Stimulated activated CD4-positive, alpha-beta T cell treated with anti-CD3 and anti-CD28 coated beads, TNF-alpha, amount 100 ng/mL, for 4 hours (primary cell): ENCODE measurements at regions not wholly inside any gene's neighbourhood (a gene's known extent, or its start where the extent isn't known, plus 50 kb on each side); places are given as distances from the start of the nearest gene placed in this dataset.
"Not testable (repeated sequence)": the region's sequence is repeated elsewhere in the genome, so short reads cannot be mapped to it uniquely, and the experiment has no call there.

Experiments used
- DNase-seq, 3 experiments: peaks; one replicate each; pipeline ENCODE4 v3.0.0-alpha.2; 2020; ENCODE audit warnings: low read depth in 3 of 3

DNA sequence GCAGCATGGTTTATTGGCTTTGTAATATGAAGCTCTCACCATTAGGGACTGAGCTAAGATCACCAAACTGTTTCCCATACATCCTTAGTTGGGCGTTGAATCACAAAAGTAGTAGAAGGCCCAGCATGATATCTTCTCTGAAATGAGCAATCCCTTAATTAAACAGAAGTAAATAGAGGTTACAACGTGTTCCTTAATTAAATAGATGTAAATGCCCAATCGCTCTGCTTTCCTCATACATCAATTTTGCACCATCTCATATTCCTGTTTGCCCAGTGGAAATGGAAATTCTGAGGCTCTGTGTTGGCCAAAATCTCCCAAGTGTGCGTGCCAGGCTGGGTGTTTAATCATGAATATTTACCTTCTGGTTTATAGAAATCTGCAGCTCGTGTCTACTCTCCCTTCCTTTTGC is 107.4 kb upstream of the FOXB1 start:
- DNase-seq, result no peak

DNA sequence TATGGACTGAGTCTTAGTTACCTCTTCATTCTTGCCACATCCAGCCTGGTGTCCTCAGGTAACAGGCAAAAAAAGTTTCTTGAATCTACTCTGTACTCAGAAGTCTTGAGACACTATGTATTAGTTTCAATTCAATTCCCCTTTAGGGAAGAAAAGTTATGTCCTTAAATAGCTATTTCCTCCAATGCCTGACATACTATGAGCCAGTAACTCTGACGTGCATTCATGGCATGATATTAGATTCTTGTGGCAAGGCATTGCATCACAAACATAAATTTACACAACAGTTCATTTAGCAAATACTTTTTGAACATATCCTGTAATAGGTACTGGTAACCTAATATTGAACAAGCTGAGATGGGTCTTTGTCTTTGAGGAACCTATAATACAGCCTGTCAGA is 109.3 kb upstream of the FOXB1 start:
- no peak for DNase-seq

DNA sequence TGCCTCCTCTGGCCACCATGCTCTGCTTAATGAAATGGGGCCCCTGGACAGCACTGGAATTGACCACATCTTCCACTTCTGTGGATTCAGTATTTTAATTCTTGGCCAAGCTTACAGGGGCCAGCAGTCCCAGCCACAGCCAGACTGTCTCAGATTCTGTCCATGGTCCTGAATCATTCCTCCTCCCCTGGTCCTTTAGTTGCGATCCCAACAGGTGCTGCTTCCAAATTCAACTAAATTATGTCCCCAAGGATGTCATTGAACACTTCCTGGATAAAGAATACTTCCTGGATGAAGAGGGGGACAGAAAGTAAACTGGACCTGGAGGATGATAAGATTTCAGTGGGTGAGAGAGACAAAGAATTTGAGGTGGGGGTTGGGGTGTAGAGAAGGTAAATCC is 111.1 kb upstream of the FOXB1 start:
- no peak for DNase-seq

DNA sequence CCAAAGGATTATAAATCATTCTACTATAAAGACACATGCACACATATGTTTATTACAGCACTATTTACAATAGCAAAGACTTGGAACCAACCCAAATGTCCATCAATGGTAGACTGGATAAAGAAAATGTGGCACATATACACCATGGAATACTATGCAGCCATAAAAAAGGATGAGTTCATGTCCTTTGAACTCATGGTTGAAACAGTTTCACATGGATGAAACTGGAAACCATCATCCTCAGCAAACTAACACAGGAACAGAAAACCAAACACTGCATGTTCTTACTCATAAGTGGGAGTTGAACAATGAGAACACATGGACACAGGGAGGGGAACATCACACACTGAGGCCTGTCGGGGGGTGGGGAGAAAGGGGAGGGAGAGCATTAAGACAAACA is 116.2 kb upstream of the FOXB1 start:
- DNase-seq, result not testable (repeated sequence)

DNA sequence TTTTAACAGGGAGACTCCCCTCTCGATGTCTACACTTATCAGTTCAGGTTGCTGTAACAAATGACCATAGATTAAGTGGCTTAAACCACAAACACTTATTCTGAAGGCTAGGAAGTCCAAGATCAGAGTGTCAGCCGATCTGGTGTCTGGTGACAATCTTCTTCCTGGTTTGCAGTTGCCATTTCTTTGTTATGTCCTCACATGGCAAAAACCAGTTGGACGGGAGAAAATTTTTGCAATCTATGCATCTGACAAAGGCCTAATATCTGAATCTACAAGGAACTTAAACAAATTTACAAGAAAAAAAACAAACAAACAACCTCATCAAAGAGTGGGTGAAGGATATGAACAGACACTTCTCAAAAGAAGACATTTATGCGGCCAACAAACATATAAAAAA is 116.9 kb upstream of the FOXB1 start:
- no peak for DNase-seq

DNA sequence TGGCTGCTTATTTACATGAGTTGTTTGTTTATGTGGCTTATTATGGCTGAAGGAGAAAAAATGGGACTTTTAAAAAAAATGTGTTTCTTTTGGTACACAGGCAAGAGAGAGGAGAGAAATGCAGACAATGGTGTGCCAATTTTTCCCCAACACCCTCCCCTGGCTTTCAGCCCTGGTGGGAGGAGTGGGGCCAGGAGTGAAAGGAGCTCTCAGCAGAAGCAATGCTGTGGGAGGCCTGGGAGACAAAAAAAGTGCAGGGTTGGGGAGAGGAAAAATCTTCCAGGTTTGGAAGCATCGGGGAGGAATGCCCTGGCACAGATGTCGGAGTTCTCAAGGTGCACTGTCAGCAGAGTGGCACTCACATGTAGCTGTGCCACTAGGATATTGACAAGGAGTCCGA is 117.7 kb upstream of the FOXB1 start:
- DNase-seq, result no peak

DNA sequence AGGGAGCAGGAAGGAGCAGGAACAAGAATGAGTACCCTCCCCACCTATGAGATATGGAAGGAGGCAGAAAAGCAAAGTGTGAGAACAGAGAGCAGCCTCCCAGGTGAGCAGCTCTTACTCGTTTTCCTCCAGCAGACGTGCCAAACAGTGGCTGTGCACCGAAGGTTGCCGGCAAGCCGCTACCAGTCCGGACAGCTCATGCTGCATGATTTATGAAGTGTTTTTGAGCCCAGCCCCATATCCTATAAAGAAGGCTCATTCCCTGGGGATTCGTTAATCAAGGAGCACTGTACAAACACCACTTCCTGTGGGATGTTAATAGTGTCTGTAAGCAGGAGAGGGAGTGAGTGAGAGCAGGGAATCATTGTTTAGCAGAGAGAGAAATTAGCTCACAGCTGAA is 118.3 kb upstream of the FOXB1 start:
- DNase-seq, result no peak

DNA sequence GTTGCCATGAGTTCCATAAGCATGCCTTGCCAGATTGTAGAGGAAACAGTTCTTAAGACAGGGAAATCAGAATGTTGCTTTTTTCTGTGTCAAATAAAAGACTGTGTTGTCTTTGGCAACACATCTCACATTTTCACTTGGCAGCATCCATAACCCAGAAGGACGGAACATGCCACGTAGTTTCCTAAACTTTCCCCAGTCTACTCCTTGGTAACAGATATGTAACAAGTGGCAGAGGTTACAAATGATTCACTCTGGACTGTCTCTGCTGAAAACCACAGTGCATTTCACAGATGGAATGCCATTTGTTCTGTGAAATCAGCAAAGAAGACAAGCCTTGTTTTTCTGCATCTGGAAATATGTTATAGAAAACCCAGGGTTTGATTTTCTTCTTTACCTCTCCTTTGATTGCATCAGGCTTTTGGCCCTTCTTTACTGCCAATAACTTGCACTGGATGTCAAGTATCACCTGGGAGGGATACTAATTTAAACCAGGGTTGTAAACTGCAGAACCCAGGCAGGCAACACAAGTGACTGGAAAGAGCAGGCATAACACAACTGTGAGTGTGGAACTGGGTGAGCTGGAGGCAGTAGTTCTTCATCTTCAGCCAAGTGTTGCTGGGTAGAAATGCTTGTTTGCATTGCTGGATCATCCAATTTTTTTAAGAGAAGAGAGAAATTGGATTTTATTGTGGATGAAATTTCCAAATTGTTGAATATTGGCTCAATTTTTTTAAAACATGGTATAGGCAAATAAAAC is 124.4 kb upstream of the FOXB1 start:
- no peak for DNase-seq

DNA sequence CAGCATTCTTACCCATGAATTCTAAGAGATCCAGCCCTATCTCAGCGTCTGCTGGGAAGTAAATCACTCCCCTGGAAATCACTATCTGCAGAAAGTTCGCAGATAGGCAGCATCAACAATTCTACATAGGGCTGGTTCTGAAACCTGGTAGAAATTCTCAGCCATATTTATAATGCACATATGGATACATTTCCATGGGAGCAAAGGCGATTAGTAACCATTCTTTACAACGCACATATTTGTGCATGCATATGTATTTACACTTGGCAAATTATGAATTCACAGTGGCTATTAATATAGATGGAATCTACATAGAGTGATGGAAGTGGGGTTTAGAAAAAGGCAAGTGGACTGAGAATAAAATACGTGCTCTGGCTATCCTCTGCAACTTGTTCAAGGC is 128.0 kb upstream of the FOXB1 start:
- no peak for DNase-seq

DNA sequence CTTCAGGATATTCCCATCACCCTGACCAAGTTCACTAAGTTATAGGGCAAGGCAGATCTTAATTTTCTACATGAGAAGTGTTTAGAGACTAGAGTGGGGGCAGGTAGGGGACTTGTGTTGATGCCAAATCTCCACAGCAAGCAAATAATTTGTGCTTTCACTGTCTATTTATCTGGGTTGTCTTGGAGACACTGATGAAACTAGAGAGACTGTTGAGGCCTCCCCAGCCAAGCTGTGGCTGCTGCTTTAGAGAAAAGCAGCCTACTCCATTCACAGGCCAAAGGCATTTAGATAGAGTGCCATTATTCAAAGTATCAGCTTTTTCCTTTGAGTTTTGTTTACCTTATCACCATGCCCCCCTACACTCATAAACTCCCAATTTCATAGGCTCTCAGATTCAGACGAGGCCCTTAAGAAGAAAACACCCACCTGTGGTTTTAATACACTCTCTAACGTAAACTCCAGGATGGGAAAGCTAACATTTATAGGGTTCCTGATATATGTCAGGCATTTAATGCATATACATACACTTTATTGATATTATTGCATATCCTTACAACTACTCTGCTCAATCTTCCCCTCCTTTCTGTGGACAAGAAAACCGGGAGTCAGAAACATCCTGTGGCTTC is 130.4 kb upstream of the FOXB1 start:
- no peak for DNase-seq

DNA sequence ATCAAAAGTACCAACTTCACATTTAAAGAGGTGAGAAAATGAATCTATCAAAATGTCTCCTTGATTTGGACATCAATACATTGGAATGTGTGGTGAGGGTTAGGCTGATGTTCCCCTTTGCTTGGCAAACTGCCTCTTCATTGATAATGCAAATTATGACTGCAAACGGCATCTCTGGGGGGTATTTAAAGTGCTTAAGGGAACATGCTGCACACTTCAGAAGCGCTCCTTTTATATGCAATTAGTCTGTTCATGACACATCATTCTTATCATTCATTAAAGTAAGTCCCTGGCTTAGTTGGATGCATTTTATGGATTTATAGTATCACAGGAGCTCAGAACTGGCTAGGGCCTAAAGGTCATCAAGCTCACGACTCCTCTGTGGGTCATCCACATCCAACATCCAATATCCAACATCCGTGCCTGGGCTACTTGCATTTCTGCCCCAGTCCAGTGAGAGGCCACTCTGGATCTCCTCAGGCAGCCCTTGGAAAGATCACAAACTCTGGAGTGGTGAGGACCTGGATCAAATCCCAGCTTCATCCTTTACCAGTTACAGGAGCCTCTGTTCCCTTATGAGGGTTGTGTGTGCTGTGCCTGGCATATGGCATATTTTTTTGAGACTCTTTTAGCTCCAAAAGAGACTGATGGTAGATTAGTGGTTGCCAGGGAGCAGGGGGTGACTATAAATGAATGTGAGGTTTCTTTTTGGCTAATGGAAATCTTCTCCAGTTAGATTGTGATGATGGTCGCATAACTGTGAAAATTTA is 136.8 kb upstream of the FOXB1 start:
- DNase-seq, result no peak

DNA sequence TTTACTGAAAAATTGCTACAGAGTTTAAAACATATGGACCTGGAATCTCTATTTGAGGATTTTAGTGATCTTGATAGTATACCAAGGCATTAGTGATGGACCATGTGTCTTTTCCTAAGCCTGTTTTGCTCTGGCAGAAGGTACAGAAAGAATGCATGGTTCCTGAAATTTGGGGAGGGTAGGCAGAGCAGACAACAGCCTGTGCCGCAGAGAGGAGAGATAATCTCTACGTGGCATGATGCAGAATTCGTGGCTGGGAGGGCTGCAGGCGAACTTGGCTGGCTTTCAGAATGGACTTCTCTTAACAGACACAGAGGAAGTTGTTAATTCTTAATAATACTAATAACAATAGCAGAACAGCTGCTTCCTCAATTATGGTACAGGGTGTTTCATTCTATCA is 137.5 kb upstream of the FOXB1 start:
- DNase-seq, result no peak

DNA sequence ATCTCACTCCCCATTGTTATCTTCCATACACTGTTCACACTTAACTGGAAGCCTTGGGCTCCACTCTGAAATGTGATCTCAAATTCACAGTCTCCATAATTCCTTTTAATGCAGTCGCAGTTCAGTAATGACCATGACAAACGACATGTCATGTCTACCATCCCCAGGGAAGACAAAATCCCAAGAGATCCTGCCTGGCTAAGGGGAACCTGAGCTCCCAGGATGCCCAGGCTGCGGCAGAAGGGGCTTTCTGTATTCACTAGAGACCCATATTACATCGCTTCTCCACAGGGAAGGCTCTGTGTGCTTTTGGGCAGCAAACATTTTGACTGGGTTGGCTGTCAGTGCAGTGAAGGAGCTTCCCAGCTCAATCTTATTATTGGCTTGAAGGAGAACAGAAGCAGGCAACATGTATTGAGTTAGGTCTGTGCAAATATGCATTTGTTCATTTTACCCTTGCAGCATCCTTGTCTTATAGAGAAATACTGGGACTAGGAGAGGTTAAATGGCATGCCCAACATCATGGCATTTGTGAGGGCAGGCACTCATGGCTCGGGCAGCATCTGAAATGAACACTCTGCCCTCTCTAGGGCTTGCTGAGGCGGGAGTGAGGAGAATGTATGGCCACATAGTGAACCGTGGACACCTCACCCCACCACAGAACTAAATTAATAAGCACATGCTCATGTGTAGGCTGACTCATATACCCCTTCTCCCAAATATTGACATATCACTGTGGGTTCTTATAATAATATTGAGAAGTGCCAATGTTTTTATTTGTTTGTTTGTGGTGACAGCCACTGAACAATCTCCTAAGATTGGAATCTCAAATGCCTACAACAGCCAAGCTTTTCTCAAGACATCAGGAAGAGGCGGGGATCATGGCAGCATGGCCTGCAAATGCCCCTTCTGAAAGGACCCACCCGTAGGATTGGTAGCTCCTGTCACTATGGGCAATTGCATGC is 141.6 kb upstream of the FOXB1 start:
- DNase-seq, result no peak

DNA sequence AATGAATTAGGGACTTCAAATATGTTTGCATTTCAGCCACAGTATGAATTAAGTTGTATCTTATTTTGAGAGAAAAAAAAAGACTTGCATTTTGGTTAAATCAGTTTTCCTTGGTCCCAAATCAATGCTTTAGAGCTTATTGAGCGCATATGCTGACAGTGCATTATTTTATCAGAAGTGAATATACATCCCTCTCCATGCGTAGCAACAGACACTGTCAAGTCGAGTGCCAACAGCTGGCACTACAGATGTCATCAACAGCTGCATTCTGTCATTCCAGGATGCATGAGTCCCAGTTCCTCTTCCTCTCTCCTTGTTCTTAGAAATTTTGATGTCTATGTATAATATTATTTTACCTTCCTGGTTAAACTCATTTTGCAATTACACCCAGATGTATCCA is 156.1 kb upstream of the FOXB1 start:
- DNase-seq, result no peak

DNA sequence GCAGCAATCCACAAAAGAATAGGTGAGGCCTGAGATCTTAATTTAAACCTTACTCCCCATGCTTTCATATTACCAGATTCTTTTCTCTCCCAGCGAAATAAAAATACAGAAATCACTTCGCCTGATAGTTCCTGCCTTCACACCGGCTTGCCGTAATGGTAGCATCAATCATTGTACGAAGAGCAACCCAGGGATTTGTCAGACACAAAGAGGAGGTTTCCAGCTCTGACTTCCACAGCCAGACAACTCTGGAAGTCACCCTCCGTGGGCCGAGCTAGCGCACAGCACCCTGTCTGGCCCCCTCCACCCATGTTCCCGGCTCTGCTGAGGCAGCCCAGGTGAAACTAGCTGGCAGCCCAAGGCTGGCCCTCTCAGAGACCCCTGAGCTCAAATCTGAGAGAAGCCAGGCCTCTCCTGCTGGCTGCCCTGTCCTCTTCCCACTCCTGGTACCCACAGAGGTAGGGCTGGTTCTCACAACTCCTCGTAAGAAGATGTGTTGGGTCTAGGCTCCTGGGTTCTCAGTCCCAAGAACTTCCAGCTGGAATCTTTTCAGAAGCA is 156.9 kb upstream of the BNIP2 start:
- no peak for DNase-seq

DNA sequence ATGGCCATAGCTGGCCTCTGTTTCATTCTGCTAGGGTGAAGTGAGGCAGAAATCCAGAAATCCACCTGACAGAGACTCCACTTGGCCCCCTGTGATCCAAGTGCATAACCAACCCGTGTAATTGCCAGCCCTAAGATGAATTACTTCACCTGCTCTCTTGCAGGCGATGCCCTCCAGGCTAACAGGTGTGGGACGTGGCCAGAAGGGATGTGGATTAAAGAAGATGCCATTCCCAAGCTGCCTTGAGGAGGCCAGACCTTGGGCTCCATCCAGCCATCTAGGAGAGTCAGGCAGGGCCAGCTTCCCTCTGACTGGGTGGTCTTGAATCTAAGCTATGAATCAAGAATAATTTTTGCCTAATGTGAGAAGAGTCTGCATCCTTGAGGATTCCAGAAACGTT is 154.5 kb upstream of the BNIP2 start:
- no peak for DNase-seq

DNA sequence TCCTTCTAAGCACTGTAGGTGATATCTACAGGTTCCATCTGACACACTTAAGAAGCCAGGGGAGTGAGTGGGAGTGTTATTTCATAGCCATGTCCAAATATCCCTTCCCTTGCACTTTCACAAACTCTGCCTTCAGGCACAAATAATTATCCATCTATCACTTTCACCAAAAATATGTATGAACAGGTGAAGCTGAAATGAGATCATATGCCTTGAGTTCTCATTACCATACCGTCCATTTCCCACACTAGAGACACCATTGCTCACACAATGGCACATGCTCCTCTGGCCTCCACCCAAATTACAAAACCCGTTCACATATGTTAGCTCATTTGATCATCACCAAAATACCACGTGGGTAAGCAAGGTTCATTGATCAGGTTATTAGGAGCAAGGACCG is 151.9 kb upstream of the BNIP2 start:
- DNase-seq, result no peak

DNA sequence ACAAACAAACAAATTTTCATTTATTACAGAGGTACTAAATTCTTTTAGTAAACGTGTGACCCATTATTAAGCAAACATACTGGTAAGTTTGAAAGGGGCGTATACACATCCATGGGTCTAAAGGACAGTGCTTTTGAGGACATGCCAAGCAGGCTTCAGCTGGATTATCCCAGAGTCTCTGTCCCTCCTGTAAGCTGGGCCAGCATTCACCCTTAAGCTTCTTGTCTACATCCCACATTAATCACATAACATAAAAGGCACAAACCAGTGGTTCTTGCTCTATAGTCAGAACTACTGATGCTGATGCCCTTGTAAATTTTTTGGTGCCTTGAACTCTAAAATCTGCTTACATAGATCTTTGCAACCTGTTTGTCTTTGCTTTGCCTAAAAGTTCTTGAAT is 150.8 kb upstream of the BNIP2 start:
- no peak for DNase-seq

DNA sequence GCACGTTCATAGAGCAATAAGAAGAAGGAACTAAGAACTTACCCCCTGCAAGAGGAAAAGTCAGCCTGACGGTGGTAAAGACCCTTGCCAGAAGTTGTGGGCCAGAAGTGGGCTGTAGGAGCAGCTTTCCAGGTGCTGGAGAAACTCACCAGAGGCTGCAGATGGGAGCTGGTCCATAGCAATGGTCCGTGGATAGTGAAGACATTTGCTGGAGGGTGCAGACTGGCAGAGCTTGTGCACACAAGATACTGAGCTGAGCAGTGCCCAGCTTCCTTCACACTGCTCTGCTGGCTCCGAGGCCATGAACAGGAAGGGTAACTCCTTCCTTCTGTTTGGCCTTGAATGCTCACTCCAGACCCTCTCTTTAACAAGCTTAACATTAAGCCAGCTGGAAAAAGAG is 149.8 kb upstream of the BNIP2 start:
- no peak for DNase-seq

DNA sequence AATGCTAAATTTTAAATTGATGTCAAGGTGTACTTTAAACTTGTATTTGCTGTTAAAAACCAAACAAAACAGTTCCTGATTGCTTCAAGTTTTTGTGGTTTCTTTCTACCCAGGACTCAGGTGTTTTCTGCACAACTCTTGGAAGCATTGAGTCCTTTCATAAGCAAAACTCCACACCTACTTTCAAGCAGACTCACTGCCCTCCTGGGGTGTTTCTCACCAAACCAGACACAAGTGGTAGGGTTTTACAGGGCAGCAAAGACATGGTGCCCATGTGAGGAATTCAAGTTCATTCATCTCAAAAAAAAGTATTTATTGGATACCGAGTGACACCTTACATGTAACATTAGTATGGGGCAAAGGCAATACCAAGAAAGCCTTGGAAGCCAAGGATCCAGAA is 146.7 kb upstream of the BNIP2 start:
- no peak for DNase-seq

DNA sequence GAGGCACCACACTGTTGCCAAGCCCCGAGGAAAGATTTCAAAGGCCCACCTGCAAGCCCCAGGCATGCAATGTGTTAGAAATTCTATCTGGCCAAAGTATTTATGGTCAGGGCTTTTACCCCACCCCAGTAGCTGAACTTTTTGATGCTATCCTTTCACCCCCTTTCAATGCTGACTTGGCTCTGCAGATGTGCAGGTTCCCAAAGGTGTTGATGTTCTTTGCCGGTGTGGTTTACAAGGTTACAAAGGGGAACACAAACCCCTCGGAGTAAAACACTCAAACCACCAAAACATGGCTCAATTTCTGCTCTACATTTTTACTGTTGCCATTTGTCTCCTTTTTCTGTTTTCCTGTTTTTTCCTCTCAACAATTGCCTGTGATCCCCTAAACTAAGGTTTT is 145.4 kb upstream of the BNIP2 start:
- no peak for DNase-seq

DNA sequence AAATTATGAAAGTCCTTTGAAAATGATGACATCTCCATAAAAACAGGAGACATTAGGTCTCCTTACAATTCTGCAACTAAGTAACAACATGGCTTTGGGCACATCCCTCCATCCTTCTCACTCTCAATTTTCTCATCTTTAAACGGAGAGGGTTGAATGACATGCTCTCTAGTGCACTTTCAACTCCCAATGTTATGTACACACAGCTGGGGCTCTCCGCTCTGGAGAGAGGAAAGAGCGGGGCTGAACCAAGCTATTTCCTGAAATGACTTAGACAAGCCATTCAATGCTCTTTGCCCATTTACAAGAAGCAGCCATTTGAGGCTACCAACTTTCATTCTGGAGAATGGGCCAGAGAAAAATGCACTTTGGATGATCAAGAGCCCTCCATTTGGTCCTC is 144.2 kb upstream of the BNIP2 start:
- no peak for DNase-seq
